ENCODE measurements at regions not wholly inside any gene's neighbourhood (a gene's known extent, or its start where the extent isn't known, plus 50 kb on each side); places are given as distances from the start of the nearest gene placed in this dataset.

- peaks cover 11% of the 10 kb centered on the region for H3K9me3 ChIP-seq
- intact Hi-C loops (cut with DNase I, micrococcal nuclease), result no loop called here
- H3K4me1 ChIP-seq (ENCODE audit: low read depth), result no peaks in the 10 kb centered on the region
- no peak for DNase-seq
- TF ChIP-seq CTCF (IDR thresholded peaks at IDR 0.05), result no peak
- H3K36me3 ChIP-seq (ENCODE audit: low read depth), result no peaks in the 10 kb centered on the region
- ATAC-seq, result no peak
- no peak overlapping the region for H3K4me3 ChIP-seq
Measured at GRCh38 chr11:70746351-70746750, 348.0 kb downstream of the CTTN start.

GRCh38 chr11:70747285-70747684 is 349.0 kb downstream of the CTTN start:
- Histone ChIP-seq H3K4me3 (no peak overlapping the region), H3K36me3 (ENCODE audit: low read depth) (no peaks in the 10 kb centered on the region), H3K4me1 (ENCODE audit: low read depth) (no peaks in the 10 kb centered on the region), H3K9me3 (peaks cover 16% of the 10 kb centered on the region)
- no peak for TF ChIP-seq CTCF (IDR thresholded peaks at IDR 0.05)
- no peak for DNase-seq
- intact Hi-C loops (cut with DNase I, micrococcal nuclease), result no loop called here
- ATAC-seq, result no peak

- Histone ChIP-seq H3K4me3 (no peak overlapping the region), H3K9me3 (peaks cover 16% of the 10 kb centered on the region), H3K36me3 (ENCODE audit: low read depth) (no peaks in the 10 kb centered on the region), H3K4me1 (ENCODE audit: low read depth) (no peaks in the 10 kb centered on the region)
- TF ChIP-seq CTCF (IDR thresholded peaks at IDR 0.05), result no peak
- DNase-seq, result no peak
- intact Hi-C loops (cut with DNase I, micrococcal nuclease), result no loop called here
- ATAC-seq, result no peak
Measured at GRCh38 chr11:70747921-70748320, 349.6 kb downstream of the CTTN start.

GRCh38 chr11:70751142-70751734 is 352.9 kb downstream of the CTTN start:
- peaks cover 16% of the 10 kb centered on the region for H3K9me3 ChIP-seq
- ATAC-seq, result no peak
- H3K4me3 ChIP-seq, result no peak overlapping the region
- intact Hi-C loops (cut with DNase I, micrococcal nuclease), result no loop called here
- no peak for DNase-seq
- no peaks in the 10 kb centered on the region for H3K4me1 ChIP-seq (ENCODE audit: low read depth)
- TF ChIP-seq CTCF (IDR thresholded peaks at IDR 0.05), result no peak
- no peaks in the 10 kb centered on the region for H3K36me3 ChIP-seq (ENCODE audit: low read depth)

GRCh38 chr11:70755410-70756158 is 357.3 kb downstream of the CTTN start:
- ATAC-seq, result peak; percentile 99
- Histone ChIP-seq H3K4me3 (no peak overlapping the region), H3K4me1 (ENCODE audit: low read depth) (no peaks in the 10 kb centered on the region), H3K9me3 (peaks cover 13% of the 10 kb centered on the region), H3K36me3 (ENCODE audit: low read depth) (no peaks in the 10 kb centered on the region)
- intact Hi-C loops (cut with DNase I, micrococcal nuclease), result loop anchor here (2.0 to 5.0 kb wide), 2 partner anchors 288 to 289 kb away; no protein-coding TSS in a partner anchor
- peak; percentile 93 for TF ChIP-seq CTCF (IDR thresholded peaks at IDR 0.05)
- peak; percentile 71 to 85 (median 80) for DNase-seq

Data from mucosa of descending colon (tissue), 3 donors.